DOHH2 (cell line): ENCODE measurements at regions not wholly inside any gene's neighbourhood (a gene's known extent, or its start where the extent isn't known, plus 50 kb on each side); places are given as distances from the start of the nearest gene placed in this dataset.
"Not testable (repeated sequence)": the region's sequence is repeated elsewhere in the genome, so short reads cannot be mapped to it uniquely, and the experiment has no call there.

Experiments used
- H3F3A ChIP-seq: fragments of 200-600 bp; sonication (generic), shearing (Covaris generic); 2 replicates; pipeline ENCODE4 v1.6.0; 2016; ENCODE audit warnings: antibody characterized with exemption, mild to moderate bottlenecking; ENCODE audit not compliant: control insufficient read depth, insufficient read depth
- H3K27ac ChIP-seq: fragments of 200-600 bp; sonication (generic); 2 replicates; pipeline ENCODE4 v1.5.1; 2014; ENCODE audit warnings: low read depth, mild to moderate bottlenecking, low read length, moderate library complexity
- H3K27me3 ChIP-seq: fragments of 200-600 bp; sonication (generic); 2 replicates; pipeline ENCODE4 v1.6.1; 2014; ENCODE audit warnings: mild to moderate bottlenecking, low read length, mixed read lengths; ENCODE audit not compliant: control insufficient read depth
- H3K36me3 ChIP-seq: fragments of 200-600 bp; sonication (generic); 2 replicates; pipeline ENCODE4 v1.6.1; 2014; ENCODE audit warnings: mild to moderate bottlenecking, low read length, moderate library complexity, mixed read lengths; ENCODE audit not compliant: control insufficient read depth
- H3K4me1 ChIP-seq: fragments of 200-600 bp; sonication (generic); 2 replicates; pipeline ENCODE4 v1.6.1; 2014; ENCODE audit warnings: mild to moderate bottlenecking, low read length, mixed read lengths; ENCODE audit not compliant: control insufficient read depth
- H3K4me2 ChIP-seq: fragments of 200-600 bp; sonication (generic); 2 replicates; pipeline ENCODE4 v1.6.0; 2014; ENCODE audit warnings: mild to moderate bottlenecking, low read length, moderate library complexity
- H3K4me3 ChIP-seq: fragments of 200-600 bp; sonication (generic); 2 replicates; pipeline ENCODE4 v1.5.1; 2014; ENCODE audit warnings: mild to moderate bottlenecking, low read length, mixed read lengths
- H3K79me2 ChIP-seq: fragments of 200-600 bp; sonication (generic); 2 replicates; pipeline ENCODE4 v1.6.1; 2014; ENCODE audit warnings: mild to moderate bottlenecking, low read length, mixed read lengths; ENCODE audit not compliant: control insufficient read depth
- H3K9me2 ChIP-seq: fragments of 200-600 bp; sonication (generic); replicated peaks from 2 replicates; pipeline ENCODE4 v1.6.1; 2014; ENCODE audit warnings: mild to moderate bottlenecking, low read length, mixed read lengths; ENCODE audit not compliant: control insufficient read depth
- H3K9me3 ChIP-seq: fragments of 200-600 bp; sonication (generic); 2 replicates; pipeline ENCODE4 v1.6.1; 2014; ENCODE audit warnings: antibody characterized with exemption, low read length, mixed read lengths; ENCODE audit not compliant: control insufficient read depth, insufficient read depth
- H4K20me1 ChIP-seq: fragments of 200-600 bp; sonication (generic); 2 replicates; pipeline ENCODE4 v1.6.0; 2014; ENCODE audit warnings: low read depth, mild to moderate bottlenecking, antibody characterized with exemption, low read length, moderate library complexity; ENCODE audit not compliant: control insufficient read depth, insufficient read depth
- CTCF ChIP-seq: fragments of 200-600 bp; sonication (generic); IDR thresholded peaks from one replicate; pipeline ENCODE4 v1.5.1; 2014; ENCODE audit warnings: antibody characterized with exemption, mild to moderate bottlenecking, low read depth, low read length; ENCODE audit not compliant: poor library complexity, severe bottlenecking
- EZH2phosphoT487 ChIP-seq: fragments of 200-600 bp; sonication (generic); IDR thresholded peaks from 2 replicates; pipeline ENCODE4 v1.6.1; 2017; ENCODE audit warnings: borderline replicate concordance, mild to moderate bottlenecking, antibody characterized with exemption, low read length, moderate library complexity, mixed read lengths

- no peak overlapping the region for H3K4me3 ChIP-seq
- no peaks in the 10 kb centered on the region for H3K36me3 ChIP-seq
- no peak overlapping the region for H3K27ac ChIP-seq
- no peak overlapping the region for H3K4me2 ChIP-seq
- no peaks in the 10 kb centered on the region for H3K9me2 ChIP-seq
- no peaks in the 10 kb centered on the region for H3F3A ChIP-seq
- H3K9me3 ChIP-seq, result no peaks in the 10 kb centered on the region; the same call in 1 of the 2 replicates
- H3K27me3 ChIP-seq, result no peaks in the 10 kb centered on the region
- H4K20me1 ChIP-seq, result no peaks in the 10 kb centered on the region
- H3K4me1 ChIP-seq, result no peaks in the 10 kb centered on the region
- no peaks in the 10 kb centered on the region for H3K79me2 ChIP-seq
- no peak for TF ChIP-seq EZH2phosphoT487
- TF ChIP-seq CTCF, result no peak
Measured at GRCh38 chr4:175326796-175327195, 408.6 kb downstream of the ADAM29 start.

- H4K20me1 ChIP-seq, result no peaks in the 10 kb centered on the region
- H3K27ac ChIP-seq, result no peak overlapping the region
Measured at GRCh38 chr4:175330236-175330635, 412.1 kb downstream of the ADAM29 start.

GRCh38 chr4:175330652-175331051 lies 412.5 kb downstream of the ADAM29 start:
- no peaks in the 10 kb centered on the region for H3K4me1 ChIP-seq
- no peaks in the 10 kb centered on the region for H3K36me3 ChIP-seq
- no peaks in the 10 kb centered on the region for H4K20me1 ChIP-seq
- no peaks in the 10 kb centered on the region for H3K79me2 ChIP-seq
- H3F3A ChIP-seq, result no peaks in the 10 kb centered on the region
- no peaks in the 10 kb centered on the region for H3K9me2 ChIP-seq
- no peak overlapping the region for H3K4me2 ChIP-seq
- no peak overlapping the region for H3K4me3 ChIP-seq
- no peaks in the 10 kb centered on the region for H3K9me3 ChIP-seq
- no peak overlapping the region for H3K27ac ChIP-seq
- no peaks in the 10 kb centered on the region for H3K27me3 ChIP-seq
- no peak for TF ChIP-seq EZH2phosphoT487
- TF ChIP-seq CTCF, result no peak

More at GRCh38 chr4:175330236-175330635, 412.1 kb downstream of the ADAM29 start:
- Histone ChIP-seq H3K79me2 (no peaks in the 10 kb centered on the region), H3F3A (no peaks in the 10 kb centered on the region), H3K4me2 (no peak overlapping the region), H3K36me3 (no peaks in the 10 kb centered on the region), H3K4me3 (no peak overlapping the region), H3K27me3 (no peaks in the 10 kb centered on the region), H3K4me1 (no peaks in the 10 kb centered on the region), H3K9me3 (no peaks in the 10 kb centered on the region), H3K9me2 (no peaks in the 10 kb centered on the region)
- TF ChIP-seq CTCF (no peak), EZH2phosphoT487 (no peak)

GRCh38 chr4:175335331-175335730 lies 417.2 kb downstream of the ADAM29 start:
- H3K27me3 ChIP-seq, result no peaks in the 10 kb centered on the region
- no peaks in the 10 kb centered on the region for H4K20me1 ChIP-seq
- H3K4me3 ChIP-seq, result no peak overlapping the region
- H3F3A ChIP-seq, result no peaks in the 10 kb centered on the region
- no peaks in the 10 kb centered on the region for H3K79me2 ChIP-seq
- no peaks in the 10 kb centered on the region for H3K4me1 ChIP-seq
- H3K4me2 ChIP-seq, result no peak overlapping the region
- H3K27ac ChIP-seq, result no peak overlapping the region
- TF ChIP-seq CTCF (no peak), EZH2phosphoT487 (no peak)
- no peaks in the 10 kb centered on the region for H3K9me2 ChIP-seq
- no peaks in the 10 kb centered on the region for H3K9me3 ChIP-seq
- no peaks in the 10 kb centered on the region for H3K36me3 ChIP-seq

- H3K9me3 ChIP-seq, H3K4me3 ChIP-seq, H3K4me1 ChIP-seq, H3K36me3 ChIP-seq, H3K79me2 ChIP-seq, H3K9me2 ChIP-seq, H3K27ac ChIP-seq, H3K27me3 ChIP-seq, H3F3A ChIP-seq, H3K4me2 ChIP-seq, H4K20me1 ChIP-seq: not testable (repeated sequence)
Measured at GRCh38 chr4:175336570-175336969, 418.4 kb downstream of the ADAM29 start.
